ENCODE measurements at regions not wholly inside any gene's neighbourhood (a gene's known extent, or its start where the extent isn't known, plus 50 kb on each side); places are given as distances from the start of the nearest gene placed in this dataset.

DNA sequence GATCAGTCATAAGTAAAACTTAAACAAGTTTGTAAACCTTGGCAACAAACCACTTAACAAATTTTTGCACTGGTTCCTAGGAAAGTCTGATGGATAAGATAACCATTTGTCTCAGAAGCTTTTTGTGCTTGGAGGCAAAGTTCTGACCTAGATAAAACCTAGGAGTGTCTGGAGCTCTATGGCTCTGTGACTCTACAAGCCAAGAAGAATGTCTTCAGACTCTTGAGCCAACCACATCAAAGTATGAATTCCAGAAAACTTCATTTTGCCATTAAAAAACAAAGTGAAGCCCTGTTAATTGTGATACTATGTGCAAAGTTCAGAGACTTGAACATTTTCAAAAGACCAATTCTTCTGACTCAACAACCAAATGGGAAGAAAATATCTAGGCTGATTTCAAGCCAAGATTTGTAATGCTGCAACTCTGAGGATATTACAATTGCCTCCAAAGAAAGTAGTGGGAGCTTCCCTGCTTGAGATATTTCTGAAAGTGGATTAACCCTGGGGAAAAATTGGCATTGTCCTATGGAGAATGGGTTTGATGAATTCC is 158.1 kb upstream of the FOXQ1 start:
- TF ChIP-seq, protein P1, sequence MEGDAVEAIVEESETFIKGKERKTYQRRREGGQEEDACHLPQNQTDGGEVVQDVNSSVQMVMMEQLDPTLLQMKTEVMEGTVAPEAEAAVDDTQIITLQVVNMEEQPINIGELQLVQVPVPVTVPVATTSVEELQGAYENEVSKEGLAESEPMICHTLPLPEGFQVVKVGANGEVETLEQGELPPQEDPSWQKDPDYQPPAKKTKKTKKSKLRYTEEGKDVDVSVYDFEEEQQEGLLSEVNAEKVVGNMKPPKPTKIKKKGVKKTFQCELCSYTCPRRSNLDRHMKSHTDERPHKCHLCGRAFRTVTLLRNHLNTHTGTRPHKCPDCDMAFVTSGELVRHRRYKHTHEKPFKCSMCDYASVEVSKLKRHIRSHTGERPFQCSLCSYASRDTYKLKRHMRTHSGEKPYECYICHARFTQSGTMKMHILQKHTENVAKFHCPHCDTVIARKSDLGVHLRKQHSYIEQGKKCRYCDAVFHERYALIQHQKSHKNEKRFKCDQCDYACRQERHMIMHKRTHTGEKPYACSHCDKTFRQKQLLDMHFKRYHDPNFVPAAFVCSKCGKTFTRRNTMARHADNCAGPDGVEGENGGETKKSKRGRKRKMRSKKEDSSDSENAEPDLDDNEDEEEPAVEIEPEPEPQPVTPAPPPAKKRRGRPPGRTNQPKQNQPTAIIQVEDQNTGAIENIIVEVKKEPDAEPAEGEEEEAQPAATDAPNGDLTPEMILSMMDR (IDR thresholded peaks at IDR 0.05), result no peak
- TF ChIP-seq POLR2A (IDR thresholded peaks at IDR 0.05), result no peak

All from esophagus squamous epithelium (tissue), 4 donors.